Liver (tissue), 8 donors: ENCODE measurements at regions not wholly inside any gene's neighbourhood (a gene's known extent, or its start where the extent isn't known, plus 50 kb on each side); places are given as distances from the start of the nearest gene placed in this dataset.

Experiments
- DNase-seq: peaks from one replicate; pipeline ENCODE4 v3.0.0-alpha.2; 2017; ENCODE audit warnings: low spot score
- H3K27ac ChIP-seq, 2 donors: one replicate each; pipeline ENCODE4 v1.7.0; 2013; ENCODE audit warnings: inconsistent platforms in 2 of 2, low read length in 2 of 2, control low read depth in 1 of 2, low read depth in 1 of 2, mild to moderate bottlenecking in 1 of 2
- H3K27me3 ChIP-seq, 4 donors: one replicate each; pipeline versions ENCODE4 v1.6.1 to v1.7.0; 2013; ENCODE audit warnings: low read length in 3 of 4, inconsistent platforms in 1 of 4, mild to moderate bottlenecking in 1 of 4, moderate library complexity in 1 of 4; ENCODE audit not compliant: control insufficient read depth in 4 of 4, insufficient read depth in 4 of 4
- H3K36me3 ChIP-seq, 4 donors: one replicate each; pipeline versions ENCODE4 v1.6.1 to v1.7.0; 2013; ENCODE audit warnings: low read length in 3 of 4, mild to moderate bottlenecking in 3 of 4, low read depth in 1 of 4, moderate library complexity in 1 of 4; ENCODE audit not compliant: control insufficient read depth in 4 of 4, insufficient read depth in 3 of 4
- H3K4me1 ChIP-seq, 4 donors: one replicate each; pipeline versions ENCODE4 v1.6.1 to v1.7.0; 2013; ENCODE audit warnings: low read length in 3 of 4, mild to moderate bottlenecking in 3 of 4, moderate library complexity in 1 of 4; ENCODE audit not compliant: control insufficient read depth in 4 of 4, insufficient read depth in 4 of 4
- H3K4me3 ChIP-seq, 3 donors: one replicate each; pipeline versions ENCODE4 v1.6.1 to v1.7.0; 2013; ENCODE audit warnings: low read length in 3 of 3, control low read depth in 1 of 3, low read depth in 1 of 3, mild to moderate bottlenecking in 1 of 3
- H3K9ac ChIP-seq, 2 donors: one replicate each; pipeline ENCODE4 v1.7.0; 2013; ENCODE audit warnings: low read length in 2 of 2, mild to moderate bottlenecking in 2 of 2, moderate library complexity in 2 of 2, control low read depth in 1 of 2, low read depth in 1 of 2
- H3K9me3 ChIP-seq, 4 donors: one replicate each; pipeline versions ENCODE4 v1.6.1 to v1.7.0; 2013; ENCODE audit warnings: low read length in 3 of 4; ENCODE audit not compliant: control insufficient read depth in 4 of 4
- EGR1 ChIP-seq, 2 donors: IDR thresholded peaks; 2 replicates each; pipeline ENCODE4 v1.6.1; 2016 to 2018; ENCODE audit warnings: antibody characterized with exemption in 2 of 2, low read depth in 2 of 2
- FOXA2 ChIP-seq: IDR thresholded peaks from 2 replicates; pipeline ENCODE4 v1.6.1; 2016; ENCODE audit warnings: antibody characterized with exemption
- HNF4A ChIP-seq, 2 donors: conservative IDR thresholded peaks; 2 replicates each; pipeline ENCODE4 v1.6.1; 2016; ENCODE audit warnings: antibody characterized with exemption in 2 of 2, mild to moderate bottlenecking in 2 of 2
- HNF4G ChIP-seq: IDR thresholded peaks from 2 replicates; pipeline ENCODE4 v1.6.1; 2016; ENCODE audit warnings: antibody characterized with exemption
- JUND ChIP-seq, 2 donors: IDR thresholded peaks; 2 replicates each; pipeline ENCODE4 v1.6.1; 2016; ENCODE audit warnings: antibody characterized with exemption in 2 of 2
- NR2F2 ChIP-seq: IDR thresholded peaks from 2 replicates; pipeline ENCODE4 v1.6.1; 2016; ENCODE audit warnings: antibody characterized with exemption
- RXRA ChIP-seq, 2 donors: IDR thresholded peaks; 2 replicates each; pipeline ENCODE4 v1.6.1; 2017 to 2018; ENCODE audit warnings: antibody characterized with exemption in 2 of 2, mild to moderate bottlenecking in 1 of 2
- SP1 ChIP-seq: IDR thresholded peaks from 2 replicates; pipeline ENCODE4 v1.6.1; 2018; ENCODE audit warnings: antibody characterized with exemption, mild to moderate bottlenecking
- TAF1 ChIP-seq: conservative IDR thresholded peaks from 2 replicates; pipeline ENCODE4 v1.6.1; 2016; ENCODE audit warnings: antibody characterized with exemption, mild to moderate bottlenecking
- WGBS: extraction: QIAGEN DNeasy Blood & Tissue Kit; methylation state at CpG from one replicate; pipeline ENCODE4 v1.1.7; 2013; 5-methylcytosine and 5-hydroxymethylcytosine counted together
- TF ChIP-seq, protein P1 (sequence below): IDR thresholded peaks from 2 replicates; pipeline ENCODE4 v1.6.1; 2016; ENCODE audit warnings: antibody characterized with exemption
- TF ChIP-seq, protein P2 (sequence below): IDR thresholded peaks from 2 replicates; pipeline ENCODE4 v1.6.1; 2016; ENCODE audit warnings: antibody characterized with exemption, mild to moderate bottlenecking
- TF ChIP-seq, protein P3 (sequence below): IDR thresholded peaks from 2 replicates; pipeline ENCODE4 v1.6.1; 2016; ENCODE audit warnings: antibody characterized with exemption
- TF ChIP-seq, protein P4 (sequence below): IDR thresholded peaks from 2 replicates; pipeline ENCODE4 v1.6.1; 2016; ENCODE audit warnings: antibody characterized with exemption
- TF ChIP-seq, protein P5 (sequence below): fragments of 150-350 bp; IDR thresholded peaks from 2 replicates; pipeline ENCODE4 v1.5.1; 2017; ENCODE audit warnings: improper control_type of control experiment, low read depth, low read length; ENCODE audit not compliant: missing input control
- donor health status: healthy.
- donor health status: healthy.
- donor health status: healthy.
- donor health status: healthy.
- donor health status: healthy.

DNA sequence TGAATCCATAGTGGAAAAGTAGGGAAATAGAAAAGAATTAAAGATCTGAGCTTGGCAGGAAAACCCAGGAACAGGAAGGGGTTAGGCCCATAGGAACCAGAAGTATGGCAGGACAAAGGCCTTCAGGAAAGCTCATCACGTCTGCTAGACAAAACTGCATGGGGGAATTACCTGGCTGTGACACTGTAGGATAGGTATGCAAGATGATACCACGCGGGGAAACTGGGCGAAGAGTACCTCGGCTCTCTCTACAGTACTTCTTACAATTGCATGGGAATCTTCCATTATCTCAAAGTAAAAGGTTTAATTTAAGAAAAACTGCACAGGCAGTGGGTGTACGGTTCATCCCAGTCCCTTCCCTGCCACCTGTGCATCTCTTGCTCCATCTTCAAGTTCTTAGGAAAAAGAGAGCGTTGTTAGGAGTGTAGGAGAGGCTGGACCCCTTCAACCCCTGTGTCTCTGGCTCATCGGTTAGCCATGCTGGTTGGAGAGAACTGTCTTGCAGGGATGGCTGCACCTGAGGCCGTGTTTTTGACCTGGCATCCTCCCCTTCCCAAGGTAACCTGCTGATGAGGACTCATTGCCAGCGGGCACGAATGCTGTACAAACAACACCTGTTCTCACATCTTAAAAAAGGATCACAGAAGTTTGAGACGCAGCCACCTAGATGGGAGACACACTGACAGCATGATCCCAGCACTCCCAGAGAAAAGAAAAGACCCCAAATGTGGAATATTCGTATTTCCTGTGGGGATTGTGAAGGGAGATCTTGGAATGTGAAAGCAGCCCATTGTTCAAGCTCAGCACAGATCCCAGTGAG is 120.5 kb upstream of the COPS8 start (continued):
- TF ChIP-seq FOXA2, result no peak
- TF ChIP-seq, protein P1, sequence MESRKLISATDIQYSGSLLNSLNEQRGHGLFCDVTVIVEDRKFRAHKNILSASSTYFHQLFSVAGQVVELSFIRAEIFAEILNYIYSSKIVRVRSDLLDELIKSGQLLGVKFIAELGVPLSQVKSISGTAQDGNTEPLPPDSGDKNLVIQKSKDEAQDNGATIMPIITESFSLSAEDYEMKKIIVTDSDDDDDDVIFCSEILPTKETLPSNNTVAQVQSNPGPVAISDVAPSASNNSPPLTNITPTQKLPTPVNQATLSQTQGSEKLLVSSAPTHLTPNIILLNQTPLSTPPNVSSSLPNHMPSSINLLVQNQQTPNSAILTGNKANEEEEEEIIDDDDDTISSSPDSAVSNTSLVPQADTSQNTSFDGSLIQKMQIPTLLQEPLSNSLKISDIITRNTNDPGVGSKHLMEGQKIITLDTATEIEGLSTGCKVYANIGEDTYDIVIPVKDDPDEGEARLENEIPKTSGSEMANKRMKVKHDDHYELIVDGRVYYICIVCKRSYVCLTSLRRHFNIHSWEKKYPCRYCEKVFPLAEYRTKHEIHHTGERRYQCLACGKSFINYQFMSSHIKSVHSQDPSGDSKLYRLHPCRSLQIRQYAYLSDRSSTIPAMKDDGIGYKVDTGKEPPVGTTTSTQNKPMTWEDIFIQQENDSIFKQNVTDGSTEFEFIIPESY, result no peak
- TF ChIP-seq HNF4G, result no peak
- TF ChIP-seq HNF4A (conservative IDR thresholded peaks at IDR 0.05), result no peak
- TF ChIP-seq RXRA (IDR thresholded peaks at IDR 0.05), result no peak

DNA sequence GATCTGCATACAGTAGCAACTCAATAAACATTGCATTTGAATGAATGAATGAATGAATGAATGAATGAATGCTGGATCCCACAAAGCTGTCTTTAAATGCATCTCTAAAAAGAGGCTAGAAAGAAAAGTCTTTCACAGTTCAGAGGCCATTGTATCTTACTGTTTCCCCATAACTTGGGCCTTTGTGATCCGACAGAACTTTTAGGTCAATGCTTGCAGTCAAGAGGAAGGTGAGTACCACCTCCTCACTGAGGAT is 119.9 kb upstream of the COPS8 start:
- WGBS, result 96% methylated on average over 1 of the region's 1 CpG
- H3K4me1 ChIP-seq, result no peaks in the 10 kb centered on the region
- TF ChIP-seq, protein P1, result no peak
- TF ChIP-seq NR2F2, result no peak
- TF ChIP-seq, protein P2, sequence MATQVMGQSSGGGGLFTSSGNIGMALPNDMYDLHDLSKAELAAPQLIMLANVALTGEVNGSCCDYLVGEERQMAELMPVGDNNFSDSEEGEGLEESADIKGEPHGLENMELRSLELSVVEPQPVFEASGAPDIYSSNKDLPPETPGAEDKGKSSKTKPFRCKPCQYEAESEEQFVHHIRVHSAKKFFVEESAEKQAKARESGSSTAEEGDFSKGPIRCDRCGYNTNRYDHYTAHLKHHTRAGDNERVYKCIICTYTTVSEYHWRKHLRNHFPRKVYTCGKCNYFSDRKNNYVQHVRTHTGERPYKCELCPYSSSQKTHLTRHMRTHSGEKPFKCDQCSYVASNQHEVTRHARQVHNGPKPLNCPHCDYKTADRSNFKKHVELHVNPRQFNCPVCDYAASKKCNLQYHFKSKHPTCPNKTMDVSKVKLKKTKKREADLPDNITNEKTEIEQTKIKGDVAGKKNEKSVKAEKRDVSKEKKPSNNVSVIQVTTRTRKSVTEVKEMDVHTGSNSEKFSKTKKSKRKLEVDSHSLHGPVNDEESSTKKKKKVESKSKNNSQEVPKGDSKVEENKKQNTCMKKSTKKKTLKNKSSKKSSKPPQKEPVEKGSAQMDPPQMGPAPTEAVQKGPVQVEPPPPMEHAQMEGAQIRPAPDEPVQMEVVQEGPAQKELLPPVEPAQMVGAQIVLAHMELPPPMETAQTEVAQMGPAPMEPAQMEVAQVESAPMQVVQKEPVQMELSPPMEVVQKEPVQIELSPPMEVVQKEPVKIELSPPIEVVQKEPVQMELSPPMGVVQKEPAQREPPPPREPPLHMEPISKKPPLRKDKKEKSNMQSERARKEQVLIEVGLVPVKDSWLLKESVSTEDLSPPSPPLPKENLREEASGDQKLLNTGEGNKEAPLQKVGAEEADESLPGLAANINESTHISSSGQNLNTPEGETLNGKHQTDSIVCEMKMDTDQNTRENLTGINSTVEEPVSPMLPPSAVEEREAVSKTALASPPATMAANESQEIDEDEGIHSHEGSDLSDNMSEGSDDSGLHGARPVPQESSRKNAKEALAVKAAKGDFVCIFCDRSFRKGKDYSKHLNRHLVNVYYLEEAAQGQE, result no peak
- TF ChIP-seq, protein P3, sequence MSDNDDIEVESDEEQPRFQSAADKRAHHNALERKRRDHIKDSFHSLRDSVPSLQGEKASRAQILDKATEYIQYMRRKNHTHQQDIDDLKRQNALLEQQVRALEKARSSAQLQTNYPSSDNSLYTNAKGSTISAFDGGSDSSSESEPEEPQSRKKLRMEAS, result no peak
- TF ChIP-seq HNF4A (conservative IDR thresholded peaks at IDR 0.05), result no peak
- TF ChIP-seq SP1, result no peak
- TF ChIP-seq, protein P4, sequence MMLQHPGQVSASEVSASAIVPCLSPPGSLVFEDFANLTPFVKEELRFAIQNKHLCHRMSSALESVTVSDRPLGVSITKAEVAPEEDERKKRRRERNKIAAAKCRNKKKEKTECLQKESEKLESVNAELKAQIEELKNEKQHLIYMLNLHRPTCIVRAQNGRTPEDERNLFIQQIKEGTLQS, result no peak
- TF ChIP-seq JUND (IDR thresholded peaks at IDR 0.05), result no peak
- TF ChIP-seq TAF1, result no peak
- TF ChIP-seq, protein P5, sequence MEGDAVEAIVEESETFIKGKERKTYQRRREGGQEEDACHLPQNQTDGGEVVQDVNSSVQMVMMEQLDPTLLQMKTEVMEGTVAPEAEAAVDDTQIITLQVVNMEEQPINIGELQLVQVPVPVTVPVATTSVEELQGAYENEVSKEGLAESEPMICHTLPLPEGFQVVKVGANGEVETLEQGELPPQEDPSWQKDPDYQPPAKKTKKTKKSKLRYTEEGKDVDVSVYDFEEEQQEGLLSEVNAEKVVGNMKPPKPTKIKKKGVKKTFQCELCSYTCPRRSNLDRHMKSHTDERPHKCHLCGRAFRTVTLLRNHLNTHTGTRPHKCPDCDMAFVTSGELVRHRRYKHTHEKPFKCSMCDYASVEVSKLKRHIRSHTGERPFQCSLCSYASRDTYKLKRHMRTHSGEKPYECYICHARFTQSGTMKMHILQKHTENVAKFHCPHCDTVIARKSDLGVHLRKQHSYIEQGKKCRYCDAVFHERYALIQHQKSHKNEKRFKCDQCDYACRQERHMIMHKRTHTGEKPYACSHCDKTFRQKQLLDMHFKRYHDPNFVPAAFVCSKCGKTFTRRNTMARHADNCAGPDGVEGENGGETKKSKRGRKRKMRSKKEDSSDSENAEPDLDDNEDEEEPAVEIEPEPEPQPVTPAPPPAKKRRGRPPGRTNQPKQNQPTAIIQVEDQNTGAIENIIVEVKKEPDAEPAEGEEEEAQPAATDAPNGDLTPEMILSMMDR, result no peak
- no peak for TF ChIP-seq FOXA2
- TF ChIP-seq EGR1 (IDR thresholded peaks at IDR 0.05; ENCODE audit: low read depth in 2 of 2), result no peak
- TF ChIP-seq HNF4G, result no peak
- H3K4me3 ChIP-seq, result no peak overlapping the region
- no peaks in the 10 kb centered on the region for H3K27me3 ChIP-seq
- H3K36me3 ChIP-seq, result no peaks in the 10 kb centered on the region
- H3K27ac ChIP-seq, result no peak overlapping the region
- no peak for DNase-seq
- H3K9ac ChIP-seq, result no peak overlapping the region
- no peaks in the 10 kb centered on the region for H3K9me3 ChIP-seq
